IPS-18c (cell line): ENCODE measurements at regions not wholly inside any gene's neighbourhood (a gene's known extent, or its start where the extent isn't known, plus 50 kb on each side); places are given as distances from the start of the nearest gene placed in this dataset.
A peak's percentile ranks its signal among the peaks of the same experiment; 100 is the strongest.
"Not testable (repeated sequence)": the region's sequence is repeated elsewhere in the genome, so short reads cannot be mapped to it uniquely, and the experiment has no call there.

Source experiments
- H3K4me3 ChIP-seq: 2 replicates; pipeline ENCODE4 v1.7.0; 2013; ENCODE audit warnings: low read depth, mild to moderate bottlenecking, low read length, moderate library complexity; ENCODE audit not compliant: insufficient read depth
- H3K9me3 ChIP-seq: one replicate; pipeline ENCODE4 v1.6.1; 2013; ENCODE audit warnings: mild to moderate bottlenecking, low read length, moderate library complexity; ENCODE audit not compliant: control insufficient read depth, insufficient read depth

GRCh38 chr1:161420763-161421455 lies 53.2 kb upstream of the CFAP126 start:
- H3K4me3 ChIP-seq, result peak overlapping the region; percentile 47

GRCh38 chr1:161417536-161417935 lies 49.9 kb upstream of the CFAP126 start:
- not testable (repeated sequence) for H3K9me3 ChIP-seq, H3K4me3 ChIP-seq

More at GRCh38 chr1:161420763-161421455, 53.2 kb upstream of the CFAP126 start:
- H3K9me3 ChIP-seq, result peaks cover 2% of the 10 kb centered on the region
